Stimulated activated naive CD8-positive, alpha-beta T cell treated with anti-CD3 and anti-CD28 coated beads, Interleukin-15, Interleukin-2, amounts not matched to agents 100 U/mL and 50 U/mL, for 24 hours (primary cell): ENCODE measurements at regions not wholly inside any gene's neighbourhood (a gene's known extent, or its start where the extent isn't known, plus 50 kb on each side); places are given as distances from the start of the nearest gene placed in this dataset.
"Not testable (repeated sequence)": the region's sequence is repeated elsewhere in the genome, so short reads cannot be mapped to it uniquely, and the experiment has no call there.

Experiments used
- ATAC-seq: fragments of 150-1000 bp; cut with Tn5 transposase; one replicate; pipeline ENCODE4 v1.10.0; 2021
- DNase-seq: peaks from one replicate; pipeline ENCODE4 v3.0.0; 2021

DNA sequence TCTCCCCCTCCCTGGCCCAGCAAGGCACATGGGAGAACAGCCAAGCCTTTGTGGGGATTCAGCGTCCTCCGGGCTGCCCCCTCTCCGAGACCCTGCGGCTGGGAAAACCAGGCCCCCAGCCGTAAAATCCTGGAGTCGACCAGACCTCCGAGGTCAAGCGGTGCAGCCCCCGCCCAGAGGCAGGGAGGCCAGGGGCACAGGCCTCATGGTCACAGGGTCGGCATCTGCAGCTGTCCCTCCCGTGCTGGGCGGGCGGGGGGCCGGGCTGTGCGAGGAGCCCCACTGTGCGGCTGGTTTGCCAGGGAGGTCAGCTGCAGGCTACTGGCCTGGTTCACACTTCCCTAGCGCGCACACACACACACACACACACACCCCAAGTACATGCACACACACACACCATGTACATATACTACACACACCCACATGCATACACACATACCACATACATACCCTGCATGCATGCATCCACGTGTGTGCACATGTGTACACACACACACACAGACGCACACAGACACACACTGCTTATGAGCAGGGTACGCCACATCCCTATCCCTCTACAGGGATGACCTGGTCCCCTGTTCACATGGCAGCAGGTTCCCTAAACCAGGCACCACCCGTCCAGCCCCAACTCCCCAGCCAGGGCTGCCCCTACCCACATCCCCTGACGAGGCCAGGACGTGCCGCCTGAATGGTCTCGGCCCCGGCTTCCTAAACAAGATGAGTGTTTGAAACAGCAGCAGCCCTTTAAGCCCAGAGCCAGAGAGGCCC is 108.9 kb upstream of the CIBAR2 start:
- no peak for DNase-seq
- ATAC-seq: no peak

- no peak for ATAC-seq
- no peak for DNase-seq
Measured at GRCh38 chr16:85221771-85222154, 109.5 kb upstream of the CIBAR2 start.

DNA sequence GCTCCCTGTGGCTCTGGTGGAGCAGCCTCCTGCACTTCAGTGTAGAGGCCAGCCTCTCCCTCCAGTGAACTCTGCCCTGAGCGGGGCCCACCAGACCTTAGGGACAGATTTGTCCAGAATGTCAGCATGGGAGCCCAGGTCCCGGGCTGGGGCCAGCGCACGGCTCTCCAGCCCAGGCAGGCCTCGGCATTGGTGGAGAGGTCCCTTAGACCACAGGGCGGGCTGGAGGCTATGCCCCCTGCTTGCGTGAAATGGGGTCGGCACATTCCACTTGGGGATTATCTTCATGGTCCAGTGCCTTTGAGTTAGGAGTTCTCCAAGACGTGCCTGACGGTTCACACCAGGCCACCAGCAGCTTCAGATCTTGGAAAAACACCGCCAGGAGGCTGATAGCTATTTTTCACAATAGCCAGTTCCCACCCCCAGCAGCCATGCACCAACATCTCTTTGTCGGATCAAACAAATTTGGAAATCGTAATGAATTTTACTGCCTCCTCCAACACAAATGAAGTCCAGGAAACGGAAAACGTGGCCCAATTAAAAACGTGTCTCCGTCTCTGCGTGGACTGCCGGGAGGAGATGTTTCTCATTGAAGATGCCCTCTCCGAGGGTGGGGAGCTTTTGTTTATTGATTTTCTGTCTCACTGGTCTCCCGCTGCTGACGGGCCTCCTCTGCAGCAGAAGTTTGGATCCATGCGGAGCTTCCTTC is 110.0 kb upstream of the CIBAR2 start:
- DNase-seq: no peak
- ATAC-seq: no peak

DNA sequence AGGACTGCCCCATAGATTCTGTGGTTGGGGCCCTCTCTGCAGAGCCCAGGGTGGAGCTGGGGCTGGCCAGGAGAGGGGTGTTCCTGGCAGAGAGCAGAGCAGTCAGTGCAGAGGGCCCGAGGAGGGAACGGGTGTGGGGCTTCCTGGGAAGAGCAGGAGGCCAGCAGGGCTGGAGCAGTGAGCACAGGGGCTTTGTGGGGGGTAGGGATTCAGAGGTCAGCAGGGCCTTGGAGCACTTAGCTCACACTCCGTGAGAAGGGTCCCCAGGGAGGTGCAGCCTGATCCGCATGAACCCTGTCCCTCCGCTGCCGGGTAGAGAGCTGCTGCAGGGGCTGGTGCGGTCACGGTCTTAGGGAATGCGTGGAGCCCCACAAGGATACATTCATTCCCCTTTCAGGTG is 113.0 kb upstream of the CIBAR2 start:
- ATAC-seq: no peak

GRCh38 chr16:85225721-85226120 is 113.4 kb upstream of the CIBAR2 start:
- no peak for DNase-seq
- ATAC-seq: no peak

More for the DNA sequence above, 113.0 kb upstream of the CIBAR2 start:
- DNase-seq: no peak

DNA sequence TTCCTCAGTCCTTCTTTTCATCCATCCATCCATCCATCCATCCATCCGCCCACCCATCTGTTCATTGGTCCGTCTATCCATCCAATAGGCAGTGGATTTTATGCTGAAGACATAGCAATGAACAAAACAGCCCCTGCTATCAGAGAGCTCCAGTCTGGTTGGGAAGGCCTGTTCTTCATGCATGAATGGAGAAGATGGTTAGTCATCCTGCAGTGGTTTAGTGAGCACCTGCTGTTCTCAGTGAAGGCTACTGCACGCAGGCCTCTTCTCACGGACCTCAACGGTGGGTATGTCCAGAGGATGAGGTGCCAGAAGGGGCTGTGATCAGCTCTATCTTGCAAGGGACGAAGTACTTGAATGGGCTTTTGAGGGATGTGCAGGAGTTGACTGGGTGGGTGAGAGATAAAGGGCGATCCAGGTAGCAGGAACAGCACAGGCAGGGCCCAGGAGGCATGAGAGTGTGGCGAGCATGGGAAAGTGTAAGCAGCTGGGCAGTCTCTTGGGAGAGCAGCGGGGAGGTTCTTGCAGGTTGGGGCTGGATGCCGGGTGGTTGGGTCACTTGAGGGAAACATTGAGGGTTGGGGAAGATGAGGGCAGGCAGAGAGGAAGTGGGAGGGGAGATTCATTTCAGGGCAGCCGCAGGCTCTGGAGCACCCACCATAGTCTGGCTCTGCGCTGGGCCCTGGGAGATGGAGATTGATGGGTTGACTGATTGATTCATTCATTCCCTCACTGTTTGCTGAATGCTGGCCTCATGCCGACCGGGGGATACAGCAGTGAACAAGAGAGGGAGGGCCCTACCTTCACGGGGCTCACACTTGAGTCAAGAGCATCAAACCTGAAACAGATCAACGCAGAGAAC is 115.0 kb upstream of the CIBAR2 start:
- DNase-seq (no peak), ATAC-seq (peak; percentile 25)

DNA sequence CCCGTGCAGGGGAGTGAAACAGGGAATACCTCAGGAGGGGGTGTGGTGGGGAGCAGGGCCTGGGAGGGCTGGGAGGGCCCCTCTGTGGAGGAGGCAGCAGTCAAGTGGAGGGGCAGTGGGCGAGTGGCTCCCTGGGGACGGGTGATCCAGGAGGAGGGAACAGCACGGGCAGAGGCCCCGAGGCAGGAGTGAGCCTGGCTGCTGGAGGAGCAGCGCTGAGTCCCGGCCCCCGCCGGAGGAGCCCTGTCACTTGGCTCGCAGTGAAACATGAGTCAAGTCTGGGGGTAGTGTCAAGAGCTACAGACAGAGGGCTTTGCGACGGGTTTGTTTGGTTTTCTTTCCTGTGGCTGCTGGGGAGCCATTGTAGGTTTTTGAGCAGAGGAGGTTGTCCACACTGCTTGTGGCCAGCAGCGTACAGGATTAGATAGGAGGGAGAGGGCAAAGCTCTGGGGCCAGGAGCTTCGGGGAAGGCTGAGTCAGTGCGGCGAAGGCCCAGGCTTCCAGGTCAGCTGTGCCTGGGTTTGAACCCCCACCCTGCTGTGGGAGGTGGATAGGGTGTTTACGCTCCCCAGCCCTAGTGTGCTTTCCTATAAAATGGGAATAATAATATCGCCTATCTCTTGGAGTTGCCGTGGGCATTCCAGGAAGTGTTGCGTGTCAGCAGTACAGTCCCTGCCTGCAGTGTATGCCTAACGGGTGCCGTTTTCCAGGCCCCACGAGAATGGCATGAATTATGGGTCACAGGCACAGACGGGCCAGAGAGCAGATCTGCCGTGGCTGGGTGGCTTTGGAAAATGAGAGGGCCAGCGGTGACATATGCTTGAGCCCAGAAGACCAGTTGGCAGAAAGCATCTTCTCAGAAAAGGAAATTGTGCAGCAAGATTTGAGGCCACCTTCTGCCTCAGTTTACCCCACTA is 115.9 kb upstream of the CIBAR2 start:
- ATAC-seq: no peak
- no peak for DNase-seq

- DNase-seq (no peak), ATAC-seq (no peak)
Measured at GRCh38 chr16:85228970-85229430, 116.7 kb upstream of the CIBAR2 start.

DNA sequence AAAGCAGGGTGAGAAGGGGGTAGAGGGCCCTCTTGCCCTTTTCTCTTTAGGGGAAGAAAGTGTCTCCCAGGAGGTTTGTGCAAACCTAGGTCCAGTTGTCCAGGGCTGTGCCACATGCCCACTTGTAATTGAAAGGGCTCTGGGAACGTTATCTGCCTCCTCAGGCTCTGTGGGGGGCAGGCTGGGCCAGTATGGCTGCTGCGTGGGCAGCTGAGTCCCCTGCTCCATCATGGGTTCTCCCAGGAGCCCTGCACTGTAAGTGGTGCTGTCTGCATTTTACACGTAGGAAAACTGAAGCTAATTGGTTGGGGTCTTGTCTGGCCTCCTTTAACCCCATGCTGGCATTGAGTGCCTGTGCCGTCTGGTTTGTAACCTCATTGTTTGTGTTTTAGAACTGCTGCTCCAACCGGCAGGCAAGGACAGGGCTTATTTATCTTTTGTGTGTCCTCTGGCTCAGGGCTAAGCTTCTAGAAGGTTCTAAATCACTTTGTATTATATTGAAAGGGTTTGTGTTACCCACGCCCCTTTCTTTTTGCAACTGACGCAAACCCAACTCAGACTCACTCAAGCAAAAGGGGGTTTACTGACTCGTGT is 117.7 kb upstream of the CIBAR2 start:
- no peak for DNase-seq
- no peak for ATAC-seq

DNA sequence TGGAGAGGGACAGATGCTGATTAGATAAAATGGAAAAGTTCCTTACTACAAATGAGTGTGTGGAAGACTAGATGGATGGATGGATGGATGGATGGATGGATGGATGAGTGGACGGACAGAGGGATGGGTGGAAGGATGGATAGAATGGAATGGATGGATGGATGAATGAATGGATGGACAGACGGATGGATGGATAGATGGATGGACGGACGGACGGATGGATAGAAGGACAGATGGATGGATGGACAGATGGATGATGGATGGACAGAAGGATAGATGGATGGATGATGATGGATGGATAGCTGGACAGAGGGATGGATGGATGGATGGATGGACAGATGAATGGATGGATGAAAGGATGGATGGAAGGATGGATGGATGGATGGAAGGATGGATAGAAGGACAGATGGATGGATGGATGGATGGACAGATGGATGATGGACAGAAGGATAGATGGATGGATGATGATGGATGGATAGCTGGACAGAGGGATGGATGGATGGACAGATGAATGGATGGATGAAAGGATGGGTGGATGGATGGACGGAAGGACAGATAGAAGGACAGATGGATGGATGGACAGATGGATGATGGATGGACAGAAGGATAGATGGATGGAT is 118.6 kb upstream of the CIBAR2 start:
- not testable (repeated sequence) for DNase-seq, ATAC-seq

- no peak for ATAC-seq
- DNase-seq: no peak
Measured at GRCh38 chr16:85231959-85232358, 119.7 kb upstream of the CIBAR2 start.

- DNase-seq (no peak), ATAC-seq (no peak)
Measured at GRCh38 chr16:85232369-85233142, 120.3 kb upstream of the CIBAR2 start.

DNA sequence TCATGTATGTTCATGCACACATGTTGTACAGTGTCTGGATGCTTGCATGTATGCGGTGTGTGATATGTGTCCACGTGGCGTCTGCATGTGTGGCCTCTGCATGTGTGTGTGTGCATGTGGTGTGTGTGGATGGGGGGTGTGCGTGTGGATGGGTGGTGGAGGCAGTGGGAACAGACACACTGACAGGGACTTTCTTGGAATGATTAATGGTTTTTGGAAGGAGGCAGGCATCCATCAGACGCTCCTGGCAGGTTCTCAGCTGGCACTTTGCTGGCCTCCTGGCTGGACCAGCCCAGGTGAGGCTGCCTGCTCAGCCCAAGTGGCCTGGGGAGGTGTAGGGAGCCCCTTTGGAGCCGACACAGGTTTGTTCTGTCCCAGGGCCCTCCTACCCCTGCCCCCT is 121.2 kb upstream of the CIBAR2 start:
- DNase-seq: no peak
- no peak for ATAC-seq

DNA sequence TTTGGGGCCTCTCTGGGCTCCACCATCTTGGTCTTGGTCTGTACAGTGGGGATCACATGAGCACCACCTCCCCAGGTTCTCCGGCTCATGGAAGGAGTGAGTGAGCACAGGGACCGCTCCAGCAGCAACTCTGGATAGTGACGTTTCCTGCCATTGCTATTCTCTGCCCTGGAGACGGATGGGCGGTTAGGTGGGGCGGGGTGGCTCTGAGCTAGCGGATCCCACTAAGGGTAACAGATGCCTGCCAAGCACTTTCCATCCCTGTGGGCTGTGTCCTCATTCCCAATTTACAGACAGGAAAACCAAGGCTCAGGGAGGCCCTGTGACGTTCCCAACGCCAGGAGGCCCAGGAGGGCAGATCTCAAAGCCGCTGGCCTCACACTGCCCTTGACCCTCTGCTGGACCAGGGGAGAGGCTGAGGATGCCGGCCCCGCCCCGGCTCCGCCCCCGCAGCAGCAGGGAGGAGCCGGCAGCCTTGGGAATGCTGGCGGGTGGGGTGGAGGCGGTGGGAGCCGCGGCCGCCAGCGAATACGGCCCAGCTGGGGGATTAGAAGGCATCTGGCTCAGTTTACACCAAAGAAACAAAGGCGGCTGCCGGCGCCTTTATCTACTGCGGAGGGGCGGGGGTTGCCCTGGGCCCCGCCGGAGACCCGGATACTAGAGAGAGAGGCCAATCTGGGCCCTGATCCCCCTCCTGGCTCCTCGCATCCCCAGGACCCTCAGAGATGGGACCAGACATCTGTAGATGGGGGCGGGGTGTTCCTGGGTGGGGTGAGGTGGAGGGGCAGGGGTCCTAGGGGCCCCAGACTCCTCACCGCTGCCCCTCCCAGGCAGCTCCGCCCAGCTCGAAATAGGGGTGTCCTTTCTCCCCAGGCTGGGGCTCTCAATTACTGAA is 122.3 kb upstream of the CIBAR2 start:
- no peak for DNase-seq
- no peak for ATAC-seq

DNA sequence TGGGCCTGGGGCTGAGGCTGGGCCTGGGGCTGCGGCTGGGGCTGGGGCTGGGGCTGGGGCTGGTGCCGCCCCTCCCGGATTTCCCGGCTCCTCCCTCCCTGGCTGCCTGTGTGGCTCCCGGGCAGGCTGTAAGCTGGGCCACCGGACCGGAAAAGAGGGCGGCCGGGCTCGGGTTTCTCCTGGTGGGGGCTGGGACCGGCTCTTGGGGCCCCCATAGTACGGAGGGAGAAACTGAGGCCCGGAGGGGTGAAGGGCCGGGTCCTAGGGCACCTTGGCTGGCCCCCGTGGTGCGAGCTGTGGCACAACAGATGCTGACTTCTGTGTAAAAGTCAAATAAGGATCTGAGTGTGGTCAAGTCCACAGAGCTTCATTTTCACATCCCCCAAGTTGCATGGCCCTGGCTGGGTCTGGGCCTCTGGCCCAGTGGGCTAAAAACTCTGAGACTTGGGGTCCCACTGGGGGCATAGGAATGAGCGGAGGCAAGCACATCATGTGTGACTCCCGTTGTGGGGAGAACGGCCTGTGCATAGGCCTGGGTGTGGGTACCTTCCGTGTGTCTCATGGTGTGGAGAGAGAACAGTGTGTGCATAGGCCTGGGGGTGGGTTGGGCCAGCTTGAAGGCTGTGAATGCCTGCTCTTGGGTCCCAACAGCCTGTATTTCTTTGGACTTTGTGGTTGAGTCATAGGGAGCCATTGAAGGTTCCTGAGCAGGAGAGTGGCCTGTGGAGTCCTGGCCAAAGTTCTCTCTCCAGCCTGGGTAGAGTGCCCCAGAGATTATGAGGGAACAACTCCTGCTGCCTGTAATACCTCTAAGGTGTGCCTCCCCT is 123.9 kb upstream of the CIBAR2 start:
- DNase-seq (no peak), ATAC-seq (no peak)

DNA sequence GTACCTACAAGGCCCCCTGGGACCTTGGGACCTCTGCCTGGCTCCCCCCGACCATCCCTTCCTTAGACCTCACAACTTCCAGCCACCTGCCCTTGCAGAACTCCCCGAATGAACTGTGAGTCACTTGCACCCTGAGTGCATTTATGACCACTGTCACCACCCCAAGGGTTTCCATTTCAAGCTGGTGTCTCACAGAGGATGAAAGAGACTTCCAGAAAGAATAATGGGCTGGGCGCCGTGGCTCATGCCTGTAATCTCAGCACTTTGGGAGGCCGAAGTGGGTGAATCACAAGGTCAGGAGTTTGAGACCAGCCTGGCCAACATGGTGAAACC is 124.5 kb upstream of the CIBAR2 start:
- ATAC-seq (no peak), DNase-seq (no peak)

- DNase-seq (no peak), ATAC-seq (no peak)
Measured at GRCh38 chr16:85237817-85238216, 125.5 kb upstream of the CIBAR2 start.

- DNase-seq (no peak), ATAC-seq (no peak)
Measured at GRCh38 chr16:85238233-85238647, 126.0 kb upstream of the CIBAR2 start.
